ENCODE measurements at regions not wholly inside any gene's neighbourhood (a gene's known extent, or its start where the extent isn't known, plus 50 kb on each side); places are given as distances from the start of the nearest gene placed in this dataset.

- Histone ChIP-seq H2BK12ac (ENCODE audit: low read depth, low read length) (no peak overlapping the region), H3K4me3 (ENCODE audit: extremely low read depth in 1 of 4, insufficient read depth in 2 of 4, low read depth in 3 of 4, low read length in 4 of 4) (no peak overlapping the region), H3K4ac (replicated peaks; ENCODE audit: insufficient read length, low read depth, low read length) (no peak overlapping the region), H2BK20ac (ENCODE audit: low read length) (no peak overlapping the region), H2AK5ac (ENCODE audit: low read depth, low read length) (no peak overlapping the region), H3K23ac (ENCODE audit: insufficient read length) (no peak overlapping the region), H3K9me3 (ENCODE audit: insufficient read depth in 2 of 2, low read depth in 1 of 2, low read length in 1 of 2) (no peaks in the 10 kb centered on the region), H3K9ac (replicated peaks in 1 of 4; ENCODE audit: extremely low read depth in 1 of 4, low read depth in 3 of 4, low read length in 3 of 4) (no peak overlapping the region), H2BK120ac (replicated peaks; ENCODE audit: low read depth, low read length) (no peak overlapping the region), H3K36me3 (ENCODE audit: control insufficient read depth in 2 of 4, insufficient read depth in 4 of 4, low read length in 3 of 4) (no peaks in the 10 kb centered on the region), H4K20me1 (replicated peaks in 1 of 2; ENCODE audit: control insufficient read depth in 1 of 2, insufficient read depth in 2 of 2, low read length in 2 of 2) (no peaks in the 10 kb centered on the region), H3K56ac (replicated peaks; ENCODE audit: insufficient read length, low read depth, low read length) (no peak overlapping the region), H3K27me3 (replicated peaks in 1 of 4; ENCODE audit: control insufficient read depth in 3 of 4, extremely low read depth in 1 of 4, insufficient read depth in 3 of 4, low read length in 3 of 4) (no peaks in the 10 kb centered on the region), H2BK5ac (ENCODE audit: low read depth, low read length) (no peak overlapping the region), H4K8ac (ENCODE audit: extremely low read depth, insufficient read depth, low read length) (no peak overlapping the region), H4K91ac (replicated peaks; ENCODE audit: insufficient read length, low read length) (no peak overlapping the region), H3K4me2 (ENCODE audit: insufficient read depth in 1 of 2, low read depth in 2 of 2, low read length in 2 of 2) (no peak overlapping the region), H3K14ac (ENCODE audit: insufficient read length) (no peak overlapping the region), H3K79me1 (ENCODE audit: low read depth, low read length) (no peaks in the 10 kb centered on the region), H3K27ac (ENCODE audit: low read depth, low read length) (no peak overlapping the region), H3K18ac (ENCODE audit: extremely low read depth, low read length) (no peak overlapping the region), H4K5ac (ENCODE audit: insufficient read length, low read depth, low read length) (no peak overlapping the region), H3K23me2 (ENCODE audit: low read depth, low read length) (no peaks in the 10 kb centered on the region; the same call in 1 of the 2 replicates), H3K79me2 (ENCODE audit: control insufficient read depth in 1 of 2, insufficient read depth in 2 of 2, low read length in 2 of 2) (no peaks in the 10 kb centered on the region), H3K4me1 (replicated peaks in 1 of 4; ENCODE audit: control insufficient read depth in 3 of 4, insufficient read depth in 4 of 4, low read length in 3 of 4) (peaks cover 0 to 6% (median 1%) of the 10 kb centered on the region in 4 experiments; a peak in 4 of 7 replicates), H2AFZ (ENCODE audit: low read length) (no peak overlapping the region), H2BK15ac (ENCODE audit: low read length) (no peak overlapping the region)
- FAIRE-seq (no peak), DNase-seq (ENCODE audit: low read depth in 1 of 2, low spot score in 2 of 2) (no peak)
- ChIA-PET POLR2A (ENCODE audit: partially characterized antibody) (no interaction called here), CTCF (ENCODE audit: partially characterized antibody) (no interaction called here)
- WGBS, 2 experiments (ENCODE audit: extremely low coverage in 1 of 2, insufficient coverage in 1 of 2, insufficient read length in 1 of 2, insufficient replicate concordance in 2 of 2, low coverage in 1 of 2, low lambda C conversion rate in 2 of 2, missing lambda C conversion rate in 1 of 2): 90% methylated on average over 2 of the region's 2 CpGs; no CpG with 5 or more reads in 1 of the 2 experiments
- TF ChIP-seq CREB1 (IDR thresholded peaks at IDR 0.05) (no peak), USF2 (IDR thresholded peaks at IDR 0.05; ENCODE audit: low read length) (no peak), RAD21 (IDR thresholded peaks at IDR 0.05 in 1 of 2, conservative IDR thresholded peaks at IDR 0.05 in 1 of 2; ENCODE audit: low read depth in 2 of 2, low read length in 2 of 2) (no peak), POLR2A (IDR thresholded peaks at IDR 0.05; ENCODE audit: control extremely low read depth in 1 of 2, low read depth in 2 of 2, low read length in 2 of 2) (no peak), SIRT6 (IDR thresholded peaks at IDR 0.05; ENCODE audit: low read length) (no peak), BRCA1 (IDR thresholded peaks at IDR 0.05; ENCODE audit: low read depth, low read length) (no peak), FOSL1 (IDR thresholded peaks at IDR 0.05; ENCODE audit: insufficient read depth, low read depth, low read length) (no peak)
These were observed 634.6 kb downstream of the LRRC70 start for GRCh38 chr5:63213256-63213655.

Measured in H1 (cell line).